HG03432 (cell line): ENCODE measurements at regions not wholly inside any gene's neighbourhood (a gene's known extent, or its start where the extent isn't known, plus 50 kb on each side); places are given as distances from the start of the nearest gene placed in this dataset.
"Not testable (repeated sequence)": the region's sequence is repeated elsewhere in the genome, so short reads cannot be mapped to it uniquely, and the experiment has no call there.

Experiments used
- ATAC-seq: cut with Tn5 transposase; IDR thresholded peaks from one replicate; pipeline ENCODE4 v1.9.1; 2021; ENCODE audit warnings: mild to moderate bottlenecking, moderate library complexity; ENCODE audit not compliant: unreplicated experiment

DNA sequence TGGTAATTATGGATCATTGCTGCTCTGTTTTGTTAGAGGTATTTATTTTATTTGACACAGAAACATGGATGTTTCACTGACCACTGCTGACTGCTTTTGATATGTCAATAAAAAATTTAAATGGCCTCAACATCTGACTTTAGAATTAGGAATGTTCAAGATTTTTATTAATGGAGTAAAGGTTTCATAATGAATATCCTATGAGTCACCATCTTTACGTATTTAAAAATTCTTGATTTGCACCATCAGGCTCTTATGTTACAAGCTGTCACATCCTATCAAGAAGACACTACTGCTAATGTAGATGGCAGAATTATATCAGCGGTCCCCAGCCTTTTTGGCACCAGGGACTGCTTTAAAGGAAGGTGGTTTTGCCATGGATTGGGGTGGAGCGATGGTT lies 578.7 kb upstream of the NRP1 start:
- no peak for ATAC-seq

DNA sequence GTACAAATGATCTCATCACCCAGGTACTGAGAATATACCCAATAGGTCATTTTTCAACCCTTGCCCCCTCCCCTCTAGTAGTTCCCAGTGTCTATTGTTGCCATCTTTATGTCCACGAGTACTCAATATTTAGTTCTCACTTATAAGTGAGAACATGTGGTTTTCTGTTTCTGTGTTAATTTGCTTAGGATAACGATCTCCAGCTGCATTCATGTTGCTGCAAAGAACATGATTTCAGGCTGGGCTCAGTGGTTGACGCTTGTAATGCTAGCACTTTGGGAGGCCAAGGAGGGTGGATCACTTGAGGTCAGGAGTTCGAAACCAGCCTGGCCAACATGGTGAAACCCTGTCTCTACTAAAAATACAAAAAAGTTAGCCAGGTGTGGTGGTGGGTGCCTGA lies 575.0 kb upstream of the NRP1 start:
- not testable (repeated sequence) for ATAC-seq

DNA sequence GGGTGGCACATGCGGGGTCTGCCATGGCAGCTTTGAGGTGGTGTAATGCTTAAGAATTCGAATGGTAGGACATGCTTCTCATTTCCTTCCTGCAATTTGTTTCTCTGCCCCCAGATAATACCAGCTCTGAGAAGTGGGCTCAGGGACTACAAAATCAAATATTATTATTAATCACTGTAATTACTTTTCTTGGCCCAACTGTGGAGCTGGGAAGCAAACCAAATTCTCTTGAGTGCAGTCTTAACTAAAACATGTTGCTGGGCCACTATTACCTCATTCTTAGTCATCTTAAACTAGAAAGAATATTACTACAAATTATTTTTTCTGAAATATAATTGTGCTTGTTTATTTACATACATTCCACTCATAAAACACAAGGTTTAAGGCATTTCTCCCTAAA lies 566.7 kb upstream of the NRP1 start:
- ATAC-seq = no peak

DNA sequence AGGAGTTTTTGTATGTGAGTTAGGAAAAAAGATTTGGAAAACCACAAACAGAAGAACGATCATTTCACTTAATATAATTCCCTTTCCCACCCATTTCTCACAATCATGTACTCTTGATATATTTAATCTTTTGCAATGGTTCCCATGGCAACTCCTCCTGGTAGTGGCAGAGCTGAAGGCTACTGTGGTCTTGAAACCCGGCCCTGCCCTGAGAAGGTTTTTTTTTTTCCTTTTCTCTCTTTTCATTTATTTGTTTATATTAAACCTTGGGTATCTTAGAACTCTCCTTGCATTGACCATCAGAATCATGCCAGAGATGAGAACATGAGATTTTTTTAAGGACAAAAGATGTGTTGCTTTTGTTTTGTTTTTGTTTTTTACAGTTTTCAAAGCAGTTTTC lies 566.1 kb upstream of the NRP1 start:
- ATAC-seq = no peak

DNA sequence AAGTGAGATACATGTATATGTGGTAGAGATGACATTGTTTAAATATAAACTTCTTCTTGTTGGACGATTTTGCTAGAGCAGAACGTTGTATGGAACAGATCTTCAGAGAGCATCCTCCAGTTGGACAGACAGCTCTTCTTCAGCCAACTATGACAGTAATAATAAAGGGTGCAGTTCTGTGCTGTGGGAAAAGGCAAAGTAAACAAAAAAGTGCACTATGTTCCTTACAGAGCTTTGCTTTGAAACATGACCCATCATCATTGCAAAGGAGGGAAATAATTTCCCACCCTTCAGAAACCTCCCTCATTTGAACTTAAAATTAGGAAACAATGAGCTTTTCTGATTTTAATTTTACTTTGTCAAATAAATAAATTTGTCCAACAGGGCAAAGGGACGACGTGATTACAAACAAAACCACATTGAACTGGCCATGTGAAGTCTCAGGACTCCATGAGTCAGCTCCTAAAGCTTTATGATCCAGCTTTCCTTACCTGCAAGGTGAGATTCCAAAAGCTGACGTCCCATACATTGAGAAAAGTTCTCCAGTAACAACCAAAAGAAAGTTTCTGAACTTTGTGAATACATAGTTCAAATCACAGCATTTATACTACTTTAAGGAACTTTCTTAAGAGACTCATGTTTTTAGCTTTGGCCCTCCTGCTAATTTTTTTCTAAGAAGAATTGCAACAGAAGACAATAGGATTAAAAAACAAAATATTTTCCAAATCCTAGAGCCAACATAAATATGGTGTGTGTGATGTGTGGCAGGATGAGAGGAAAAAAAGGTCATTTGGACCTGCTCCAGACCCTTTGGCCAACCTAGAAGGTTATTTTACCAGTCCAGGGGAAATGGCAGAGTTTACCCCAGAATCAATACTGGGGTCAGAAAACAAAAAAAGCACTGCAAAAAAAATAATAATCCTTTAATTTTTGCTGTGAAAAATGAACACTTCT lies 565.4 kb upstream of the NRP1 start:
- no peak for ATAC-seq

DNA sequence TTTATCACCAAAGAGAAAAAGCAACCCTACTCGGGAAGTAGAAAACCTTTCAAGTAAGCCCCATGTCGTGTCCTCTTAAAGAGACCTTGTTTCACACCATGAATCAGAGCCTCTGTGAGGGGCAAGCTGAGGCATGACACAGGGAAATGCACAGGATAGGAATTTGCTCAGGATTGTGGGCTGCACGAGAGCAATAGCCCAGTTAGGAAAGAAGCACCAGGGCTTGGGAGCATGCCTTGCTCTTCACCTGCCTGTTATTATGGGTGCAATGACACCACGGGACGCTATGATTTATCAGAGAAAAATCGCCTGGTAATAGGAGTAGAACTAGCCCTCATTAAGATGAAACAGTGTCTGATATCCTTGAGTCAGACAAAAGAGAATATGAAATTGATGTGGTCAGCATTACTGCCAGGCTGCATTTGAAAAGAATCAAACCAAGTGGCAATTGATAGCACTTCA lies 562.9 kb upstream of the NRP1 start:
- no peak for ATAC-seq

DNA sequence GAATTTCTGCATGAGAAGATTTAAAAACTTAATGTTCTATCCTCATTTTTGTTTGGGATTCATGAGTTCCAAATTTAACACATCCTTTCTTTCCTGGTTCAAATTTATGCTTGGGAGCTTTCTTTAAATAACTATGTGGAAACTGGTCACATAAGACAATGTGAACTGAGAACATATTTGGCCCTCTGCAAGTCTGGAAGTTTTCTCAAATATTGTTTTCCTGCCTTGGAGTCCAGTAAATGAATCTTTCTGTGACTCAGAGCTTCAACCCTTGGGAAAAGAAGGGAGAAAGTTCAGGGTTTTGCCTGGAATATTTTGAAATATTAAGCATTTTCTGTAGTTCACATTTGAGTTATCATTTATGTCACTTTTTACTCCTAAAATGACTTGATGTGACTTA lies 559.0 kb upstream of the NRP1 start:
- ATAC-seq = no peak

DNA sequence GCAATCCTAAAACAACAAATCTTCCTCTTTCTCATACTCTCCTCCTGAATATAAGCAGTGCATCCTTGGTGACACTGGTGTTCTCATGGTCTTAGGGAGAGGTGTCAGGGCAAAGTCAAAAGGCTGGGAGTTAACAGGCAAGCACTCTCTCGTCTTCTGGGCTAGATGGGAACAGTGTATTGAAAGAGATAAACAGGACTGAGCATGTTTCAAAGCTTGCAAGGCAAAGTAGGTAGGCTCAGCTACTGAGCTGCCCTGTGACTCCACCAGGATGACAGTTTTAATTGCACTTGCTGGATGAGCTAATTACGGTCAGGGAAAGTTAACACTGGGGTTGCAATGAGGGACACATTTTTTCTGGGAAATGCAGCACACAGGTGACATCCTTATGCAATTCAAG lies 554.9 kb upstream of the NRP1 start:
- no peak for ATAC-seq

DNA sequence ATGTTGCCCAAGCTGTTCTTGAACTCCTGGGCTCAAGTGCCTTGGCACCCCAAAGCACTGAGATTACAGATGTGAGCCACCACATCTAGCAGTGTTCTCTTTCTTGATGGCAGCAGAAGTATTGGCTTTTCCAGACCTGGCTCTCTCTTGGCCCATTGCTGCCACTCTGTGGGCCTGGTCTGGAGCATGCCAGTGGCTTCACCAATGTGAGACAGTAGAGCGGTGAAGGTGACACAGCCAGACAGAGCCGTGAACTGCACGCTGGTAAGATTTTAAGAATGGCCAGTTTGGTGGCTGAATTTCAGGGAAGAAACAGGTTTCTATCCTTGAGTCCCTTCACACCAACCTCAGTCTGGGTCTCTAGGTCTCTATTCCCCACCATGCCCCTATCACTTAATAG lies 552.7 kb upstream of the NRP1 start:
- no peak for ATAC-seq

DNA sequence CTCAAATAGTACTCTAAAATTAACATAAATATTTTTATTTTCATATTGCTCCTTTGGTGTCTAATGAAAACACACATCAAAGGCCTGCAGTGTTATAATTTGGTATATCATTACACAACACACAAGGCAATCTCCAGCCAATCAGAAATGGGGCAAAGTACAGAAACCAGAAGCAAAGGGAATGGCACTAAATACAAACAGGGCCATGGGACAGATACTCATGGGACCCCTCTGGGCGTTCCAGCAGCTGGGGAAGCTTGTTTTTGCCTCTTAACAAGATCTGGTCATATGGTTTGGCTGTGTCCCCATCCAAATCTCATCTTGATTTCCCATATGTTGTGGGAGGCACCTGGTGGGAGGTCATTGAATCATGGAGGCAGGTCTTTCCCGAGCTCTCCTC lies 551.8 kb upstream of the NRP1 start:
- ATAC-seq = no peak

DNA sequence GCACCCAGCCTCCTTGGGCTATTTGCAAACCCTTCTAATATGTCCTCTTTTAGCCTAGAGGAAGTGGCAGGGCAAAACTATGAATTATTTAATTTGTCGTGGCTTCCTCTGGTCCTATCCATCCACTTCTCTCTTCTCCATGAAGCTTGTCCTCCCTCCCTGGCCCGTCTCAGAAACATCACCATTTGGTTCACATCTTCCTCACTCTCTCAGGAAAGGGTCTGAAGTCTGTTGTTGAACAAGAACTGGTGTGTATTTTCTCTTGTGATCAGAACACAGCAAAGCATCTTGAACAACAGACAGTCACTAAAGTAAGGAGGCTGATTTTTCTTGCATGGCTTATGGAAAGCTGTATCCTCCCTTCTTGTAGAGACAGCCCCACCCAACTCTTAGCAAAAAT lies 550.1 kb upstream of the NRP1 start:
- no peak for ATAC-seq

DNA sequence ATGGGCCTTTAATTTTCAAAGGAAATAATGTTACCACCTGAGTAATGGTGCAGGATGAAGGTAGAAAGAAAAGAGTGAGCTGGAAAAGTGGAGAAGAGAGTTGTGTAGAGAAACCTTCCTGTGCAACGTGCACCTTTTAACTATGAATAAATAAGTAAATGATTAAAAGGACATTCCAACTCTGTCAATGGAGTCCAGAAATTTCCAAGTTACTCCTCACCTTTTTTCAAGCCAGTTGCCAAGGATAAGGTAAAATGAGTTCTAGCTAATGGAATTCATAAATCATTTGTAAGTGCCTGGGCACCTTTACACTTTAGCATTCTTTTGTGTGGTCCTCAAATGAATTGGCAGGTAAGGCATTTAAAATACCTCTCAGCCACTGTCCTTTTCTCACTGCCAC lies 549.4 kb upstream of the NRP1 start:
- no peak for ATAC-seq

DNA sequence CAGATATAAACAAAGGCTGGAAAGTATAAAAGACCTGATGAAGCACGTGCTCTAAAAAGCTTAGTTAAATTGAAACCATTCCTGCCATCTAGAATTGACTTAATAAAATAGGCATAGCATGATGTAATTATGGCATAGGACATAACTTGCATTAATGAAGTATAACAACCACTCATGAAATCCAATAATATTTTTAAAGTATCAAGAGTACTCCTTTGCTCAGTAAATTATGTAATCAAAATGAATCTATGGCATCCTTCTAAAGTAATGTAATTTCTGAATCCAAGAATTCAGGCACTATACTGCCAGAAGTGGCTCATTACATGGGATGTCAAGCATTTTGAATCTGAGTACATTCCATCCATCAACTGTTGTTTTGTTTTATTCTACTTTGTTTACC lies 548.5 kb upstream of the NRP1 start:
- no peak for ATAC-seq

DNA sequence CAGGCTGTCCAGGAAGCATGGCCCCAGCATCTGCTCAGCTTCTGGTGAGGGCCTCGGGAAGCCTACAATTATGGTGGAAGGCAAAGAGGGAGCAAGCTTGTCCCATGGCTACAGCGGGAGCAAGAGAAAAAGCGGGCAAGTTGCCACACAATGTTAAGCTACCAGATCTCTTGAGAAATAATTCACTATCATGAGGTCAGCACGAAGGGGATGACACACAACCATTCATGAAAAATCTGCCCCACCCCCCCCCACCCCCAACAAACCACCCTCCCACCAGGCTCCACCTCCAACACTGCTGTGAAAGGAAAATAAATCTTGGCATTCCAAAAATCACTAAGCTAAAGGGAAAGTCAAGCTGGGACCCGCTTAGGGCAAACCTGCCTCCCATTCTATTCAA lies 545.8 kb upstream of the NRP1 start:
- no peak for ATAC-seq

DNA sequence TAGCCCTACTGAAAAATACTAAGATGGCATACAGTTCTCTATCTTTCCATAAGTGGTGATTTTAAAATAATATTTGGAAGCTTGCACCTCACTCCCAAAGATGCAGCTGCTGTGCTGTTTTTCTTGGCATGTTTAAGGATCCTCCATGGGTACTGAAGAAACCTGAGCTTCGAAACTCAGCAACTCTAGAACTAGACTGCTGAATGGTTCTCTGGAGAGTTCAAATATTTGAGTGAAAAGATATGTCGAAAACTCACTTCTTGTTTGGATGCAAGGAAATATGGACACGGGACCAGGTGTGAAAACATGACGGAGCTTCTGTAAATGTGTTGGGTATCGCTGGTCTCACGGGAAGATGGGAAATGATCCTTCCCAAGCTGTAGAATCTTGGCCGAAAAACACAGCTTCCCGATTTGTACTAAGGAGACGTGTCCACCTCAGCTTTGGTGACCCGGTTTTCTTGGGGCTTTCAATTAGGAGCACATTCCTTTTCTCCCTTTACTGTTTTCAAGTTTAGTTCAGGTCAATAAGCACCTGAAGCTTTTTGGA lies 543.8 kb upstream of the NRP1 start:
- ATAC-seq = no peak

DNA sequence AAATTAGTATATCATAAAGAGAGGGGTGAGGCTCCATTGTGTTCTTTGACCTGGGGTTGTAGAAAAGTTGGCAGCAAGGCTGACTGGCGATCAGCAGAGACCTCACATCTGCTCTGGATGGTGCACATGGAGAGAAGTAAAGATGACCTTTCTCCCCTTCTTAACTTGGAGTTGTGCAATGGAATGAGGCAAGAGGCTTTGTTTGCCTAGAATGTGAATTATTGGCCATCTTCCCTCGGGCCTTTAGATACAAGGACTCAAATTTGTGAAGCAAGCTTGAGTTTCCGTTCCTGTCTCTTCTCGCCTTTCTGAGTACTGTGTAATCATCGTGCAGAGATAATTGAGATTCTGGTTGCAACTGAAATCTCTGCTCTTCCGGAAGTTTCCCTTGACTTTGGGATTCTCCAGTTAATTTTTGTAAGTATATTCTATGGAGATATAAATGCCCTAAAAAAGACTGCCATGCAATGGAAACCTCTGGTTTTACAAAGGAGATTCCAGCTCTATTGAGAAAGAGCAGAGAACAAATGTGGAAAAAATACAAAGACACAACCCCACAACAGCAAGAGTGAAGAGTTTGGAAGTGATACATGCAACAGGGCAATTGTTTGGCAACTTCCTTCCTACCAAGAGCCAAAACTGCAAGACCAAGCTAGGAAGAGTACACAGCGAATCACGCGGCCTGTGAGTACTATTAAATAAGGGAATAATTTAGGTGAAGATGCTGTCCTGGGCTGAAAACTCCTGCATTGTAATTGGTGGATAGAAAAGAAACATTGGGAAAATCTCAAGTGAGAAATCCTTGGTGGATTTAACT lies 542.3 kb upstream of the NRP1 start:
- no peak for ATAC-seq

DNA sequence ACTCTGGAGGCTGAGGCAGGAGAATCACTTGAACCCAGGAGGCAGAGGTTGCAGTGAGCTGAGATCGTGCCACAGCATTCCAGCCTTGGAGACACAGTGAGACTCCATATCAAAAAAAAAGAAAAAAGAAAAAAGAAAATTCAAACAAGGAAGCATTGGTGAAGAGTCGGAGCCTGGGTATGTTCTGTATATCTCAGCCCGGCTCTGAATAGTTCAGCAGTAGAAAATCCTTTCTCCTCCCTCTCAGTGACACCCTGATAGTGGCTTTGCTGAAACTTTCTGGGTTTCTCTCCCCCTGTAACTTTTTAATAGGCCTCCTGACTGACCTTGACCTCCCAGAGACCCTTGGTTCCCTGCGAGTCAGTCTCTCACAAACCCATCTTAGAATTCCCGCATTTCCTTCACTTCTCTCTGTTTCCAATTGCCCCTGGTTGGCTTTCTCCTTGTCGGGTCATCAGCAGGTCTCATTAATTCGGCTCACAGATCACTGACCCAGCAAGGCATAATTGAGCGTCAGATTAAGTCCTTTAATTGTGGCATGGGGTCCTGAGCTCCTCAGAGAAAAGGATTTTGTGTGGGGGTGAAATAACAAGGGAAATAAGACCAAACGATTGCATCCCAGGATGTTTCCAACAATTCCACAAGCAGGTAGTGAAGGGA lies 541.6 kb upstream of the NRP1 start:
- no peak for ATAC-seq

DNA sequence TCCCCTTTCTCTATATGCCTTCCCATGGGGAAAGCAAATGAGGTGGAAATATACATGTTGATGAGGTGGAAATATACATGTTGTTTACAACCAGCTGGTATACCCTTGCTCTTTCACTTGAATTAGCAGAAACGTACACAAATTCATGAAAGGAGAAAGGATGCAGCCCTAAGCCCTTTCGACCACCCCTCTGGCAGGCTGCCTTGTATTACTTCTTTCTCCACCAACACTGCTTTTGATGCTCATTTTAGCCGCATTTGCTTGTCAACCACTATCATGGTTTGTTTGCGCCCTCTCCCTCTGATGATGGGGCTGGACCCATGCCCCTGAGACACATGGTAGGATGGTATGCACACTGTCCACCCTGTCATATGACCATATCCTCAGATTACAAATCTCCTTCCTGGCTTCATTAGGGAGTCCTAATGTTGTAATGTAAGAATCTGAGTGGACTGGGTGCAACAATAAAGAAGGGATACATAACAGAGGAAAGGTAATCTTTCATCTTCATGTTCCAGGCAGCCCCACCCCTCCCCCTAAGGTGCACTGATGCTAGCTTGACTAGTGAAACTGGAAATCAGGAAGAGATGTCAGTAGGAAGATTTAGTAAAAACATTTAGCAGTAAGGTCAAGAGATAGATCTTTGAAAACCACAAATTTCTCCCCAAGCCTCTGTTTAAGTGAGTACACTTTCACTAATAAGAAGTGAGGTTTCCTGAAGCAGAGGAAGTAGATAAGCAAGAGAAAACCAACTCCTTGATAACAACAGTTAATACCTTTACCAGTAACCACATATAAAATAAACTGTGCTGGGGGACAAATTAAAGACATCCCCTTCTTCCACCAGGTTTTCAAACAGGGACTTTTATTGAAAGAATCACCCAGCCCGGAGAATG lies 536.8 kb upstream of the NRP1 start:
- no peak for ATAC-seq

DNA sequence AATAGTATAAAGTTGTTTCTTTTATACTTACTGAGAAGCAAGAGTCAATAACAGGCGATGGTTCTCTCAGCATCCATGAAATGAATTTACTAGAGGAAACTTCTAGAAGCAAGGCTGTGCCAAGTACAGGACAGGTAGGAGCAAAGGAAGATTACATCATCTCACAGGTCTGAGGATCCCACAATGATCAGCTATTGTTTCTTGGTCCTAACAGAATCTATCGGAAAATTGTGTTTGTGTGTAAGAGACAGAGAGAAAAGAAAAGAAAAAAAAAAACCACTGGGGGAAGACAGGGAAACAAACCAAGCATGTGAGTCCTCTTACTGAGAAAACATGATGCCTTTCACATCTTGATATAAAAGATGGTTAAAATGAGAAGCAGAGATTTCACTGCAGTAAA lies 535.0 kb upstream of the NRP1 start:
- ATAC-seq = no peak

DNA sequence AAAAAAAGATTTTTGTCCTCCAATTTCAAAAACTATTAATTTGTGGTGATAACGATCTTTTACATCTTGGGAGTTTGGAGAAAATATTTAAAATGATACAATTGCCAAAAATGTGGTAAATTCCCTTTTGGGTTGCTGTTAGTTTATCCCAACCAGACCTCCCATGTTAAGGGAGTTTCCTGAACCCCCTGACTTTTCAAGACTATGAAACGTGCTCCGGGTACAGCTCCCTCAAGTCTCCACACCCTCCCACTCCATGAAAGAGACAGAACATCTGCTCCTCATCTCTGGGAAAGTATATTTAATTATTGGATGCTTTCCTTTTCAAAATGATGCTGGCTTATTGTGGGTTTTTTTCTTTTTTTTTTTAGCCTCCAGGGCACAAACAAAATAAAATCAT lies 534.6 kb upstream of the NRP1 start:
- no peak for ATAC-seq
